ENCODE measurements at regions not wholly inside any gene's neighbourhood (a gene's known extent, or its start where the extent isn't known, plus 50 kb on each side); places are given as distances from the start of the nearest gene placed in this dataset.
"Not testable (repeated sequence)": the region's sequence is repeated elsewhere in the genome, so short reads cannot be mapped to it uniquely, and the experiment has no call there.

DNA sequence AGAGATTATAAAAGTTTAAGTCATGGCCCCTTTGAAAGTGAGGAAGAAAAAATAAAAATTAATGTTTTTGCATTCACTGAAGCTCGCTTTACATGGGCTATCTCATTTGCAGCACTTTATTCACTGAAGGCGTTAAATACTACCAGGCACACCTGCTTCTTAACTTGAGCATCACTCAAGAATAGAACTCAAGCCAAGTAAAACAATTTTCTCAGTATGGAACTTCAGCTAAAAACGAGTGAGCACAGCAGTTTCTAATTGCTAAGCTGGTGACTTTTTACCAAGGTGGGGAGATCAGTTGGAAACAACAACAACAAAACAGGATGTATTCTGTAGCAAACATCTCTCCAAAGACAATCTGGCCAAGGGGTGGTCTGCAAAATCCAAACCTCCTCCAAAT is 405.6 kb downstream of the RAB38 start:
- no peak for DNase-seq (ENCODE audit: low spot score)
- Mint-ChIP-seq H3K4me1 (peaks cover 12% of the 10 kb centered on the region), H3K4me3 (no peak overlapping the region), H3K27me3 (ENCODE audit: low read depth) (no peaks in the 10 kb centered on the region), H3K27ac (no peak overlapping the region), H3K36me3 (no peaks in the 10 kb centered on the region), H3K9me3 (no peaks in the 10 kb centered on the region)
- no peak for ATAC-seq
- CTCF ChIA-PET: no interaction called here
- TF ChIP-seq KAT7 (CRISPR knock-in tag; IDR thresholded peaks at IDR 0.05; ENCODE audit: borderline replicate concordance): no peak
- no peak for TF ChIP-seq SP1 (CRISPR knock-in tag; conservative IDR thresholded peaks at IDR 0.05)
- no peak for TF ChIP-seq AR (CRISPR knock-in tag; IDR thresholded peaks at IDR 0.05)
- no peak for TF ChIP-seq ZNF219 (CRISPR knock-in tag; IDR thresholded peaks at IDR 0.05; ENCODE audit: borderline replicate concordance)
- no peak for TF ChIP-seq ERG (CRISPR knock-in tag; IDR thresholded peaks at IDR 0.05)
- no peak for TF ChIP-seq FOXJ3 (CRISPR knock-in tag; IDR thresholded peaks at IDR 0.05; ENCODE audit: borderline replicate concordance)
- no peak for TF ChIP-seq ELF4 (CRISPR knock-in tag; IDR thresholded peaks at IDR 0.05; ENCODE audit: low read depth)
- TF ChIP-seq, protein P1, sequence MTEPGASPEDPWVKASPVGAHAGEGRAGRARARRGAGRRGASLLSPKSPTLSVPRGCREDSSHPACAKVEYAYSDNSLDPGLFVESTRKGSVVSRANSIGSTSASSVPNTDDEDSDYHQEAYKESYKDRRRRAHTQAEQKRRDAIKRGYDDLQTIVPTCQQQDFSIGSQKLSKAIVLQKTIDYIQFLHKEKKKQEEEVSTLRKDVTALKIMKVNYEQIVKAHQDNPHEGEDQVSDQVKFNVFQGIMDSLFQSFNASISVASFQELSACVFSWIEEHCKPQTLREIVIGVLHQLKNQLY (CRISPR knock-in tag; IDR thresholded peaks at IDR 0.05): no peak
- no peak for TF ChIP-seq FOXK1 (CRISPR knock-in tag; IDR thresholded peaks at IDR 0.05)
- TF ChIP-seq JAZF1 (CRISPR knock-in tag; IDR thresholded peaks at IDR 0.05): no peak
- no peak for TF ChIP-seq MAX (CRISPR knock-in tag; IDR thresholded peaks at IDR 0.05)
- no peak for TF ChIP-seq MXD4 (CRISPR knock-in tag; IDR thresholded peaks at IDR 0.05; ENCODE audit: borderline replicate concordance)
- POLR2A ChIA-PET: no interaction called here

- Mint-ChIP-seq H3K27ac (no peak overlapping the region), H3K4me1 (peaks cover 18% of the 10 kb centered on the region), H3K4me3 (no peak overlapping the region), H3K27me3 (ENCODE audit: low read depth) (no peaks in the 10 kb centered on the region), H3K9me3 (peaks cover 17% of the 10 kb centered on the region), H3K36me3 (peaks cover 11% of the 10 kb centered on the region)
- CTCF ChIA-PET: no interaction called here
- ATAC-seq: no peak
- TF ChIP-seq NR2C2 (CRISPR knock-in tag; IDR thresholded peaks at IDR 0.05) (no peak), JUN (CRISPR knock-in tag; IDR thresholded peaks at IDR 0.05) (no peak)
- no peak for DNase-seq (ENCODE audit: low spot score)
- POLR2A ChIA-PET: no interaction called here
Measured at GRCh38 chr11:87767615-87768014, 407.6 kb downstream of the RAB38 start.

DNA sequence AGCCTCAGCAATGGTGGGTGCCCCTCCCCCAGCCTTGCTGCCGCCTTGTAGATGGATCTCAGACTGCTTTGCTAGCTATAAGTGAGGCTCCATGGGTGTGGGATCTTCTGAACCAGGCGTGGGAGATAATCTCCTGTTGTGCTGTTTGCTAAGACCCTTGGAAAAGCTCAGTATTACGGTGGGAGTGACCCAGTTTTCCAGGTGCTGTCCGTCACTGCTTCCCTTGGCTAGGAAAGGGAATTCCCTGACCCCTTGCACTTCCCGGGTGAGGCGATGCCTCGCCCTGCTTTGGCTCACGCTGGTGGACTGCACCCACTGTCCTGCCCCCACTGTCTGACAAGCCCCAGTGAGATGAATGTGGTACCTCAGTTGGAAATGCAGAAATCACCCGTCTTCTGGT is 411.2 kb downstream of the RAB38 start:
- Mint-ChIP-seq H3K36me3 (peaks cover 11% of the 10 kb centered on the region), H3K4me1 (peaks cover 15% of the 10 kb centered on the region), H3K9me3 (peaks cover 32% of the 10 kb centered on the region)
- POLR2A ChIA-PET: interaction anchor here (0.7 kb wide), 1 partner anchor 248 kb away, joined by 3 read pairs; no protein-coding TSS in a partner anchor
- H3K27me3 Mint-ChIP-seq (ENCODE audit: low read depth); H3K4me3 Mint-ChIP-seq; H3K27ac Mint-ChIP-seq; ATAC-seq; DNase-seq (ENCODE audit: low spot score); CTCF ChIA-PET: not testable (repeated sequence)

GRCh38 chr11:87754685-87755084 is 420.6 kb downstream of the RAB38 start:
- no peak overlapping the region for H3K27ac Mint-ChIP-seq
- H3K4me3 Mint-ChIP-seq: no peak overlapping the region
- H3K9me3 Mint-ChIP-seq: peaks cover 7% of the 10 kb centered on the region
- no peak for DNase-seq (ENCODE audit: low spot score)
- no peaks in the 10 kb centered on the region for H3K4me1 Mint-ChIP-seq
- H3K27me3 Mint-ChIP-seq (ENCODE audit: low read depth): no peaks in the 10 kb centered on the region
- ChIA-PET POLR2A (no interaction called here), CTCF (no interaction called here)
- ATAC-seq: no peak
- no peaks in the 10 kb centered on the region for H3K36me3 Mint-ChIP-seq
- TF ChIP-seq SOX15 (CRISPR knock-in tag; IDR thresholded peaks at IDR 0.05): no peak
- TF ChIP-seq ESRRA (CRISPR knock-in tag; IDR thresholded peaks at IDR 0.05; ENCODE audit: borderline replicate concordance): no peak
- TF ChIP-seq ZBTB43 (CRISPR knock-in tag; IDR thresholded peaks at IDR 0.05): no peak
- TF ChIP-seq SMAD3 (CRISPR knock-in tag; IDR thresholded peaks at IDR 0.05; ENCODE audit: borderline replicate concordance): no peak
- no peak for TF ChIP-seq NFYB (CRISPR knock-in tag; conservative IDR thresholded peaks at IDR 0.05; ENCODE audit: low read depth)
- TF ChIP-seq ETV6 (CRISPR knock-in tag; IDR thresholded peaks at IDR 0.05): no peak
- TF ChIP-seq MAX (CRISPR knock-in tag; IDR thresholded peaks at IDR 0.05): no peak
- no peak for TF ChIP-seq CDX4 (CRISPR knock-in tag; IDR thresholded peaks at IDR 0.05; ENCODE audit: borderline replicate concordance)
- no peak for TF ChIP-seq CTCF (IDR thresholded peaks at IDR 0.05)
